ENCODE measurements at regions not wholly inside any gene's neighbourhood (a gene's known extent, or its start where the extent isn't known, plus 50 kb on each side); places are given as distances from the start of the nearest gene placed in this dataset.

GRCh38 chr4:25540734-25541133, 114.9 kb upstream of the SLC34A2 start:
- no peak for TF ChIP-seq EZH2phosphoT487 (IDR thresholded peaks at IDR 0.05; ENCODE audit: insufficient read depth, low read depth)
- no peak for TF ChIP-seq EZH2 (IDR thresholded peaks at IDR 0.05; ENCODE audit: insufficient read depth, poor library complexity, severe bottlenecking)

Measured in GM23248 (cell line).